ENCODE measurements at regions not wholly inside any gene's neighbourhood (a gene's known extent, or its start where the extent isn't known, plus 50 kb on each side); places are given as distances from the start of the nearest gene placed in this dataset.

DNA sequence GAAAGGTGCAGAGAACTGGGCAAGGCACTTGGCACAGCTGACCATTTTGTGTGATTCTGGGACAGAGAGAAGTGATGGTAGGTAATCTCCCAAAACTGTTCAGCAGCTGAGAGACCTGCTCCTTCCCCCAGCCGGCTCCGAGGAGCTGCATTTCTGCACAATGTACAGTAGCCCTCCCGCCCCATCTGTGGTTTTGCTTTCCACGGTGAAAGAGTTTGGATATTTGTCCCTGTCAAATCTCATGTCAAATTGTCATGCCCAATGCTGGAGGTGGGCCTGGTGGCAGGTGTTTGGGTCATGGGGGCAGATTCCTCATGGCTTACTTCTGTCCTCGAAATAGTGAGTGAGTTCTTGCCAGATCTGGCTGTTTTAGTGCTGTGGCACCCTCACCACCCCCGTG is 90.5 kb upstream of the CD99 start:
- TF ChIP-seq, protein P1, sequence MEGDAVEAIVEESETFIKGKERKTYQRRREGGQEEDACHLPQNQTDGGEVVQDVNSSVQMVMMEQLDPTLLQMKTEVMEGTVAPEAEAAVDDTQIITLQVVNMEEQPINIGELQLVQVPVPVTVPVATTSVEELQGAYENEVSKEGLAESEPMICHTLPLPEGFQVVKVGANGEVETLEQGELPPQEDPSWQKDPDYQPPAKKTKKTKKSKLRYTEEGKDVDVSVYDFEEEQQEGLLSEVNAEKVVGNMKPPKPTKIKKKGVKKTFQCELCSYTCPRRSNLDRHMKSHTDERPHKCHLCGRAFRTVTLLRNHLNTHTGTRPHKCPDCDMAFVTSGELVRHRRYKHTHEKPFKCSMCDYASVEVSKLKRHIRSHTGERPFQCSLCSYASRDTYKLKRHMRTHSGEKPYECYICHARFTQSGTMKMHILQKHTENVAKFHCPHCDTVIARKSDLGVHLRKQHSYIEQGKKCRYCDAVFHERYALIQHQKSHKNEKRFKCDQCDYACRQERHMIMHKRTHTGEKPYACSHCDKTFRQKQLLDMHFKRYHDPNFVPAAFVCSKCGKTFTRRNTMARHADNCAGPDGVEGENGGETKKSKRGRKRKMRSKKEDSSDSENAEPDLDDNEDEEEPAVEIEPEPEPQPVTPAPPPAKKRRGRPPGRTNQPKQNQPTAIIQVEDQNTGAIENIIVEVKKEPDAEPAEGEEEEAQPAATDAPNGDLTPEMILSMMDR (IDR thresholded peaks at IDR 0.05; ENCODE audit: low read depth, low read length): no peak
- TF ChIP-seq POLR2A (IDR thresholded peaks at IDR 0.05; ENCODE audit: extremely low read depth, insufficient read length) (no peak), MYC (IDR thresholded peaks at IDR 0.05; ENCODE audit: low read depth, low read length) (no peak)
- TF ChIP-seq, protein P2, sequence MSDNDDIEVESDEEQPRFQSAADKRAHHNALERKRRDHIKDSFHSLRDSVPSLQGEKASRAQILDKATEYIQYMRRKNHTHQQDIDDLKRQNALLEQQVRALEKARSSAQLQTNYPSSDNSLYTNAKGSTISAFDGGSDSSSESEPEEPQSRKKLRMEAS (IDR thresholded peaks at IDR 0.05; ENCODE audit: low read depth, low read length): no peak
